H4 (cell line): ENCODE measurements at regions not wholly inside any gene's neighbourhood (a gene's known extent, or its start where the extent isn't known, plus 50 kb on each side); places are given as distances from the start of the nearest gene placed in this dataset.

Source experiments
- DNase-seq: peaks from one replicate; pipeline ENCODE4 v3.0.0-alpha.2; 2015; ENCODE audit warnings: low spot score

- no peak for DNase-seq
These were observed 470.8 kb upstream of the VRK2 start for GRCh38 chr2:57575700-57576268.

GRCh38 chr2:57576983-57577382 lies 469.6 kb upstream of the VRK2 start:
- no peak for DNase-seq

- no peak for DNase-seq
These were observed 448.7 kb upstream of the VRK2 start for GRCh38 chr2:57597940-57598339.

GRCh38 chr2:57598551-57598950 lies 448.1 kb upstream of the VRK2 start:
- no peak for DNase-seq

GRCh38 chr2:57602733-57603132 lies 443.9 kb upstream of the VRK2 start:
- no peak for DNase-seq

GRCh38 chr2:57614988-57615387 lies 431.6 kb upstream of the VRK2 start:
- DNase-seq, result no peak

- no peak for DNase-seq
These were observed 430.6 kb upstream of the VRK2 start for GRCh38 chr2:57615855-57616556.

- DNase-seq, result no peak
These were observed 429.3 kb upstream of the VRK2 start for GRCh38 chr2:57617318-57617717.

- DNase-seq, result no peak
These were observed 425.4 kb upstream of the VRK2 start for GRCh38 chr2:57621122-57621663.

GRCh38 chr2:57622009-57622408 lies 424.6 kb upstream of the VRK2 start:
- DNase-seq, result no peak

- no peak for DNase-seq
These were observed 390.4 kb upstream of the VRK2 start for GRCh38 chr2:57656198-57656597.

- DNase-seq, result no peak
These were observed 377.0 kb upstream of the VRK2 start for GRCh38 chr2:57669570-57669969.

GRCh38 chr2:57674025-57674424 lies 372.6 kb upstream of the VRK2 start:
- no peak for DNase-seq

GRCh38 chr2:57674743-57675142 lies 371.9 kb upstream of the VRK2 start:
- DNase-seq, result no peak

- no peak for DNase-seq
These were observed 369.3 kb upstream of the VRK2 start for GRCh38 chr2:57677296-57677695.

GRCh38 chr2:57681650-57682049 lies 365.0 kb upstream of the VRK2 start:
- no peak for DNase-seq

- no peak for DNase-seq
These were observed 361.6 kb upstream of the VRK2 start for GRCh38 chr2:57685032-57685431.

GRCh38 chr2:57692395-57692794 lies 354.2 kb upstream of the VRK2 start:
- no peak for DNase-seq

- no peak for DNase-seq
These were observed 353.4 kb upstream of the VRK2 start for GRCh38 chr2:57693177-57693576.

GRCh38 chr2:57693965-57694364 lies 352.6 kb upstream of the VRK2 start:
- DNase-seq, result no peak

GRCh38 chr2:57696016-57696415 lies 350.6 kb upstream of the VRK2 start:
- peak; percentile 58 for DNase-seq

GRCh38 chr2:57698392-57698791 lies 348.2 kb upstream of the VRK2 start:
- DNase-seq, result no peak

GRCh38 chr2:57698935-57699449 lies 347.6 kb upstream of the VRK2 start:
- no peak for DNase-seq
